Upper lobe of left lung (tissue), 4 donors: ENCODE measurements at regions not wholly inside any gene's neighbourhood (a gene's known extent, or its start where the extent isn't known, plus 50 kb on each side); places are given as distances from the start of the nearest gene placed in this dataset.

ENCODE experiments used
- EP300 ChIP-seq, 4 donors: sonication (generic); formaldehyde crosslinking; IDR thresholded peaks; one replicate each; pipeline ENCODE4 v1.5.1; 2017; ENCODE audit warnings: antibody characterized with exemption in 4 of 4, control low read depth in 2 of 4
- POLR2A ChIP-seq, 4 donors: fragments of 450-650 bp; IDR thresholded peaks; one replicate each; pipeline ENCODE4 v1.5.1; 2016 to 2017; ENCODE audit warnings: antibody characterized with exemption in 4 of 4, mild to moderate bottlenecking in 2 of 4
- POLR2AphosphoS5 ChIP-seq, 2 donors: sonication (generic); formaldehyde crosslinking; IDR thresholded peaks; one replicate each; pipeline ENCODE4 v1.5.1; 2017; ENCODE audit warnings: antibody characterized with exemption in 2 of 2
- TF ChIP-seq, protein P1 (sequence below), 6 experiments: fragments of 450-650 bp in 4 of 6; fragments of 200-600 bp in 2 of 6; sonication (generic) in 2 of 6; IDR thresholded peaks; one replicate each; pipeline ENCODE4 v1.5.1; 2016 to 2019; ENCODE audit warnings: antibody characterized with exemption in 6 of 6

DNA sequence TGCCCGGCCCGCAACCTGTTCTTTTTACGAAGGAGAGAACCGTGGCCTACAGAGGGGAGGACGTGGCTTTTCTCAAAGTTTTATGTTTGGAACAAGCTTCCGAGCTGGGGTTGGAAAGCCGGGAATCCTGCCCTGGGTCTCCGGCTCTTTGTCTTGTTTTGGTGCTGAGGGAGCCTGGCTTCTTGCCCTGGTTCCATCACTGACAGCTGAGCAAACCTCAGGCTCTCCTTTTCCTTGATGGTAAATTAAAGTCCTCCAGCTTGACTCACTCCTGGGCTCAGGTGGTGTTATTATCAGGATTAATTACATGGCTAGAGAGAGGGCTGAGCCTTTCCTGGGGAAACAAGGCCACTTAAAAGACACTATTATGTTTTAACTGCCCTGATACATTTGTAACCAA is 289.5 kb upstream of the RGMA start:
- TF ChIP-seq, protein P1, sequence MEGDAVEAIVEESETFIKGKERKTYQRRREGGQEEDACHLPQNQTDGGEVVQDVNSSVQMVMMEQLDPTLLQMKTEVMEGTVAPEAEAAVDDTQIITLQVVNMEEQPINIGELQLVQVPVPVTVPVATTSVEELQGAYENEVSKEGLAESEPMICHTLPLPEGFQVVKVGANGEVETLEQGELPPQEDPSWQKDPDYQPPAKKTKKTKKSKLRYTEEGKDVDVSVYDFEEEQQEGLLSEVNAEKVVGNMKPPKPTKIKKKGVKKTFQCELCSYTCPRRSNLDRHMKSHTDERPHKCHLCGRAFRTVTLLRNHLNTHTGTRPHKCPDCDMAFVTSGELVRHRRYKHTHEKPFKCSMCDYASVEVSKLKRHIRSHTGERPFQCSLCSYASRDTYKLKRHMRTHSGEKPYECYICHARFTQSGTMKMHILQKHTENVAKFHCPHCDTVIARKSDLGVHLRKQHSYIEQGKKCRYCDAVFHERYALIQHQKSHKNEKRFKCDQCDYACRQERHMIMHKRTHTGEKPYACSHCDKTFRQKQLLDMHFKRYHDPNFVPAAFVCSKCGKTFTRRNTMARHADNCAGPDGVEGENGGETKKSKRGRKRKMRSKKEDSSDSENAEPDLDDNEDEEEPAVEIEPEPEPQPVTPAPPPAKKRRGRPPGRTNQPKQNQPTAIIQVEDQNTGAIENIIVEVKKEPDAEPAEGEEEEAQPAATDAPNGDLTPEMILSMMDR (IDR thresholded peaks at IDR 0.05): no peak
- TF ChIP-seq POLR2A (IDR thresholded peaks at IDR 0.05) (no peak), EP300 (IDR thresholded peaks at IDR 0.05) (no peak), POLR2AphosphoS5 (IDR thresholded peaks at IDR 0.05) (no peak)
